Fibroblast of pulmonary artery (primary cell): ENCODE measurements at regions not wholly inside any gene's neighbourhood (a gene's known extent, or its start where the extent isn't known, plus 50 kb on each side); places are given as distances from the start of the nearest gene placed in this dataset.

Experiments
- DNase-seq: peaks from one replicate; pipeline ENCODE4 v3.0.0-alpha.2; 2010; ENCODE audit warnings: low read depth
- H3K4me3 ChIP-seq: replicated peaks from 2 replicates; pipeline ENCODE4 v1.5.1; 2011; ENCODE audit warnings: low read depth, mild to moderate bottlenecking, control low read depth, low read length, moderate library complexity
- CTCF ChIP-seq: IDR thresholded peaks from 2 replicates; pipeline ENCODE4 v1.5.1; 2011; ENCODE audit warnings: mild to moderate bottlenecking, control low read depth, low read length, inconsistent platforms; ENCODE audit errors: missing control alignments

GRCh38 chr11:70550456-70551195, 152.3 kb downstream of the CTTN start:
- TF ChIP-seq CTCF, result no peak
- no peak overlapping the region for H3K4me3 ChIP-seq
- no peak for DNase-seq

GRCh38 chr11:70551351-70552166, 153.2 kb downstream of the CTTN start:
- DNase-seq, result no peak
- no peak overlapping the region for H3K4me3 ChIP-seq
- no peak for TF ChIP-seq CTCF

GRCh38 chr11:70552167-70553150, 154.1 kb downstream of the CTTN start:
- TF ChIP-seq CTCF, result no peak
- no peak overlapping the region for H3K4me3 ChIP-seq
- no peak for DNase-seq

GRCh38 chr11:70555078-70555477, 156.7 kb downstream of the CTTN start:
- no peak for DNase-seq
- H3K4me3 ChIP-seq, result no peak overlapping the region
- TF ChIP-seq CTCF, result no peak

- no peak overlapping the region for H3K4me3 ChIP-seq
- TF ChIP-seq CTCF, result no peak
- DNase-seq, result no peak
These were observed 158.8 kb downstream of the CTTN start for GRCh38 chr11:70556884-70557741.
